ENCODE measurements at regions not wholly inside any gene's neighbourhood (a gene's known extent, or its start where the extent isn't known, plus 50 kb on each side); places are given as distances from the start of the nearest gene placed in this dataset.
A peak's percentile ranks its signal among the peaks of the same experiment; 100 is the strongest.

DNA sequence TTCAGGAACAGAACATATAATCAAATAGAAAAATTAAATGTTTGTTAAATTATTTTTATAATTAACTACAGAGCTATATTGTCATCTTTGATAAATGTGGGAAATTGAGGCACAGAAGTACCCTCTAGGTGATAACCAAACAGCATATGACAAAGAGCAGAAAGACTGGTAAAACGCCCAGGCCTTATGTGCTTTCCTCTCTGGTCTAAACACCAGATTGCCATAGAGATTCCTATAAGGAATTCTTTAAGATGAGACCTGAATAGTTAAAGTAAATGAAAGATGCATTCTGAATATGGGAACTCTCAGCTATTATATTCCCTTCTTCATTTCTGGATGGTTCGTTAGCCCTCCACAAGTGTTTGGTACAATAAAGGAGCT, 140.0 kb upstream of the SOX5 start:
- Histone ChIP-seq H3K36me3 (no peaks in the 10 kb centered on the region), H3K9me3 (no peaks in the 10 kb centered on the region), H3K27me3 (no peaks in the 10 kb centered on the region), H3K4me1 (no peaks in the 10 kb centered on the region), H3K27ac (no peak overlapping the region), H3K4me3 (no peak overlapping the region)
- TF ChIP-seq, protein P1, sequence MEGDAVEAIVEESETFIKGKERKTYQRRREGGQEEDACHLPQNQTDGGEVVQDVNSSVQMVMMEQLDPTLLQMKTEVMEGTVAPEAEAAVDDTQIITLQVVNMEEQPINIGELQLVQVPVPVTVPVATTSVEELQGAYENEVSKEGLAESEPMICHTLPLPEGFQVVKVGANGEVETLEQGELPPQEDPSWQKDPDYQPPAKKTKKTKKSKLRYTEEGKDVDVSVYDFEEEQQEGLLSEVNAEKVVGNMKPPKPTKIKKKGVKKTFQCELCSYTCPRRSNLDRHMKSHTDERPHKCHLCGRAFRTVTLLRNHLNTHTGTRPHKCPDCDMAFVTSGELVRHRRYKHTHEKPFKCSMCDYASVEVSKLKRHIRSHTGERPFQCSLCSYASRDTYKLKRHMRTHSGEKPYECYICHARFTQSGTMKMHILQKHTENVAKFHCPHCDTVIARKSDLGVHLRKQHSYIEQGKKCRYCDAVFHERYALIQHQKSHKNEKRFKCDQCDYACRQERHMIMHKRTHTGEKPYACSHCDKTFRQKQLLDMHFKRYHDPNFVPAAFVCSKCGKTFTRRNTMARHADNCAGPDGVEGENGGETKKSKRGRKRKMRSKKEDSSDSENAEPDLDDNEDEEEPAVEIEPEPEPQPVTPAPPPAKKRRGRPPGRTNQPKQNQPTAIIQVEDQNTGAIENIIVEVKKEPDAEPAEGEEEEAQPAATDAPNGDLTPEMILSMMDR (IDR thresholded peaks at IDR 0.05), result no peak
- FAIRE-seq (no peak), DNase-seq (no peak), ATAC-seq (no peak)
- intact Hi-C loops (cut with DNase I), result no loop called here
- 41 to 52% methylated on average over 2 of the region's 2 CpGs for WGBS, 2 donors

DNA sequence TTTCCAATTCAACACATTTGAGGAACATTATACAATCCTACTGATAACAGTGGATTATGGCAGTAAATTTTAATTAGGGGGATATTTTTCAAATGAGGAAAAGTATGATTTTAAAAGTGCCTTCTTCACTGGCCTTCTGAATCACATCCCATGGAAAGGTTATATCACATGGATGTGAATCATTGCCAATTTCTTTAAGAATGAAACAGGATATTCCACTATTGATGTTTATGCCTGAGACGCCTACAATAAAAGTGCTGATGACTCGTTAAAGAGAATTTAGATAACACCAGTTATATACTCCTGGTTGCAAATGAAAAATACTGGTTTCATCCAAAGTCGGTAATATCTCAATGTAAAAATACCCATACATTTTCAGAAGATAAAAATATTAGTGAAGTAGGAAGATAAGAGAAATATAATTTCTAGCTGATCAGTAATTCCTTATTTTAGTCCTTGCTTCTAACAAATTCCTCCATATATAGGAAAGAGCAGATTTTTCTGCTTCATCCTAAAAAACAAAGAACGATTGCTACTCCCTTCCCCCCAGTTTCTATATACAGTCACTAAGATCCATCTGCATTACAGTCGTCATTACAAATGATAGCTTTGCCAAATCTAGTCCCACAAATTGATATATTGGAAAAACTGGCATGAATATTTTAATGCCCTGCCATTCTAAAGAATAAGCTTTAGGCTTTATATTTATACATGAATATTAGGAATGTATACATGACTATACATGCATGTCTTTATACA, 139.5 kb upstream of the SOX5 start:
- TF ChIP-seq, protein P1 (IDR thresholded peaks at IDR 0.05), result no peak
- DNase-seq (no peak), FAIRE-seq (no peak), ATAC-seq (no peak)
- Histone ChIP-seq H3K27me3 (no peaks in the 10 kb centered on the region), H3K36me3 (no peaks in the 10 kb centered on the region), H3K9me3 (no peaks in the 10 kb centered on the region), H3K4me1 (no peaks in the 10 kb centered on the region), H3K27ac (no peak overlapping the region), H3K4me3 (no peak overlapping the region)
- intact Hi-C loops (cut with DNase I), result no loop called here
- WGBS, 2 donors, result 61 to 76% methylated on average over 5 of the region's 5 CpGs

DNA sequence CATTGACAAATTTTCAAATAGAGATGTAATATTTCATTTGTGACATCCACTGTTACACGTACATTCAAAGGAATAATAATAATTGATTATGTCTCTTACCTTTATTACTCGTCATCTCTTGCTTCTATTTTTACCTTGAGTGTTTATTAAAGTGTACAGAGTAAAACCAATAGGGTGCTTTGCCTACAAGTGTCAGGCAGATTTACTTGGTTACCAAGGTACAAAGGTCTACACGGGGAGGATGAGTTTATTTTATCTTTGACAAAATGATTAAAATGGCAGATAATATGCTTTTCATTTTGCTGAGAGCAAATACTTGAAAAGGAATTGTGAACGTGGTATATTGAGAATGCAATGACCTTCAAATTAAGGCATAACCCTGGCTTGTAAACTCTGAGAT, 137.8 kb upstream of the SOX5 start:
- Histone ChIP-seq H3K27me3 (no peaks in the 10 kb centered on the region), H3K4me1 (no peaks in the 10 kb centered on the region), H3K9me3 (no peaks in the 10 kb centered on the region), H3K36me3 (no peaks in the 10 kb centered on the region), H3K27ac (no peak overlapping the region), H3K4me3 (no peak overlapping the region)
- TF ChIP-seq, protein P1 (IDR thresholded peaks at IDR 0.05), result no peak
- ATAC-seq (peak in 2 of 4 donors; percentile 29 to 34), FAIRE-seq (no peak), DNase-seq (no peak)
- 31 to 32% methylated on average over 4 of the region's 4 CpGs for WGBS, 2 donors
- intact Hi-C loops (cut with DNase I), result no loop called here

DNA sequence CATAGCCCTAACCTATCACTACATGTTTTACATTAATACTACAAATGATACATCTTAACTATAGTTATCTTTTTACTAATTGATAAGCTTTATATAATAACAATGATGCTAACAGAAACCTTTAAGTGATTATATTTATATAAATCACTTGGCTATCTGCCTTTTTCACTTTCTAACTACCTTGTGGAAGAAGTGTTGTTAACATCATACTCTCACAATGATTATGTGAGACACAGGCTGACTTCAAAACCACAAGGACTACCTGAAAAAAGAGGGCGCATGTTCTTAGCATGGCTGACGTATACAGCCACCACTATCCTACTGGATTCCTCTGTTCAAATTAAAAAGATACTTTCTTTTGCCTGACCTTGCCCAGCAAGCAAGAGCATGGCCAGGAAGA, 135.3 kb upstream of the SOX5 start:
- WGBS, 2 donors, result 75 to 88% methylated on average over 2 of the region's 2 CpGs
- intact Hi-C loops (cut with DNase I), result no loop called here

DNA sequence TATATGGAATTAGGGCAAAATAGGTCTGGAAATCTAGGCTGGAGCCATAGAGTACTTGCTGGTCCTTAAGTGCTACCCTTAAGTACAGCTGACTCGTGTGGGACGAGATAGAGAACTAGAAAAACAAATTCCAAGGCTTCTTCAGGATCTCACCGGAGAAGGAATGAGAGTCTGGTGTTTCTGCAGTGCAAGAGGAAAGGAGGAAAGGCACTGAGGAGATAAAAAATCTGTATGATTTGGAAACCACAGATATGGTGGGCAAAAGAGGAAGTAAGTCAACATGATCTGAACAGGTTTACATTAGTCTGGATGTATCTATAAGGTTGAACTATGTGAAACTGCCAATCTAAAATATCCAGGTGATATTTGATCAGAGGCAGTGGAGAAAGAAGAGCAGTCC, 134.4 kb upstream of the SOX5 start:
- Histone ChIP-seq H3K27ac (no peak overlapping the region), H3K9me3 (no peaks in the 10 kb centered on the region), H3K4me1 (no peaks in the 10 kb centered on the region), H3K4me3 (no peak overlapping the region), H3K36me3 (no peaks in the 10 kb centered on the region), H3K27me3 (no peaks in the 10 kb centered on the region)
- FAIRE-seq, result no peak
- TF ChIP-seq, protein P1 (IDR thresholded peaks at IDR 0.05), result no peak
- intact Hi-C loops (cut with DNase I), result no loop called here
- DNase-seq, result no peak
- ATAC-seq, result no peak
- 58 to 66% methylated on average over 3 of the region's 3 CpGs for WGBS, 2 donors

More for the DNA sequence above, 135.3 kb upstream of the SOX5 start:
- H3K9me3 ChIP-seq, result no peaks in the 10 kb centered on the region
- no peak overlapping the region for H3K27ac ChIP-seq
- TF ChIP-seq, protein P1 (IDR thresholded peaks at IDR 0.05), result no peak
- no peak overlapping the region for H3K4me3 ChIP-seq
- ATAC-seq (no peak), DNase-seq (no peak), FAIRE-seq (no peak)
- H3K4me1 ChIP-seq, result no peaks in the 10 kb centered on the region
- H3K27me3 ChIP-seq, result no peaks in the 10 kb centered on the region
- H3K36me3 ChIP-seq, result no peaks in the 10 kb centered on the region

Measured in pancreas (tissue), 10 donors.